ENCODE measurements at regions not wholly inside any gene's neighbourhood (a gene's known extent, or its start where the extent isn't known, plus 50 kb on each side); places are given as distances from the start of the nearest gene placed in this dataset.
A peak's percentile ranks its signal among the peaks of the same experiment; 100 is the strongest.

DNA sequence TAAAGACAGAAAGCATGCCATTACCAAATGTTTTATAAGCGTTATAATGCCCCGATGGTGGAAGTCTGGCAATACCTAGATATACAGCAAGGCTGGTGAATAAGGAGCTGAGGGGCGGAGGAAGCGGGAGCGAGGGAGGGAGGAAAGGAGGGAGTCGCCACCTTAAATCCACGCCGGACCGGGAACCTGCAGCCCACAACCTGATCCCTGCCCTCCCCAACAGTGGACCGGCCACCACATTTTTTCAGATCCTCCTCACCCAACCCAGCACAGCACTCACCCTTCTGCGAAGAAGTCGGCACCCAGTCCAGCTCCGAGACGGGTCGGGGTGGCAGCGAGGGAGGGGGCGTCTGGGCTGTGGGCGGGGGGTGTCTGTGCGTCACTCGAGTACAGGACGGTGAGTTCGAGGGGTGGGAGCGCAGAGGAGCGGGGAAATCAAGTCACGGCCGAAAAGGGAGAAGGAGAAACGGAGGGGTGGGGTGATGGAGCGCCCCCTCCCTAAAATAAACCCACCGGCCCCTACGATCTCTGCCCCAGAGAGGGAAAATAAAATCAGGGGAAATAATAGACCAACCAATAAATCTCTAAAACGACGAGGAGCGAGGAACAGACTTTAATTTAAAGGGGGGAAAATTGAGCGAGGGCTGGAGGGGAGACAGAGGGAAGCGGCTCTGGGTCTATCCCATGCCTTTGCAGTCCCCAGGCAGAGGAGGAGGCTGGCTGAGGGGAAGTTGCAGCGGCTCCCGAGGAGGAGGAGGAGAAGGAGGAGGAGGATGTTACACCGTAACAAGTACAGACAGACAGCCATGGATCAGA, 96.5 kb upstream of the SERTAD2 start:
- TF ChIP-seq, protein P1, sequence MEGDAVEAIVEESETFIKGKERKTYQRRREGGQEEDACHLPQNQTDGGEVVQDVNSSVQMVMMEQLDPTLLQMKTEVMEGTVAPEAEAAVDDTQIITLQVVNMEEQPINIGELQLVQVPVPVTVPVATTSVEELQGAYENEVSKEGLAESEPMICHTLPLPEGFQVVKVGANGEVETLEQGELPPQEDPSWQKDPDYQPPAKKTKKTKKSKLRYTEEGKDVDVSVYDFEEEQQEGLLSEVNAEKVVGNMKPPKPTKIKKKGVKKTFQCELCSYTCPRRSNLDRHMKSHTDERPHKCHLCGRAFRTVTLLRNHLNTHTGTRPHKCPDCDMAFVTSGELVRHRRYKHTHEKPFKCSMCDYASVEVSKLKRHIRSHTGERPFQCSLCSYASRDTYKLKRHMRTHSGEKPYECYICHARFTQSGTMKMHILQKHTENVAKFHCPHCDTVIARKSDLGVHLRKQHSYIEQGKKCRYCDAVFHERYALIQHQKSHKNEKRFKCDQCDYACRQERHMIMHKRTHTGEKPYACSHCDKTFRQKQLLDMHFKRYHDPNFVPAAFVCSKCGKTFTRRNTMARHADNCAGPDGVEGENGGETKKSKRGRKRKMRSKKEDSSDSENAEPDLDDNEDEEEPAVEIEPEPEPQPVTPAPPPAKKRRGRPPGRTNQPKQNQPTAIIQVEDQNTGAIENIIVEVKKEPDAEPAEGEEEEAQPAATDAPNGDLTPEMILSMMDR (IDR thresholded peaks at IDR 0.05; ENCODE audit: low read depth, low read length), result no peak
- H3K4me3 ChIP-seq (replicated peaks in 1 of 2; ENCODE audit: low read depth in 2 of 2, low read length in 2 of 2), result peak overlapping the region; percentile 74 to 81
- DNase-seq (ENCODE audit: low read depth in 2 of 2), result peak; percentile 57 to 58

DNA sequence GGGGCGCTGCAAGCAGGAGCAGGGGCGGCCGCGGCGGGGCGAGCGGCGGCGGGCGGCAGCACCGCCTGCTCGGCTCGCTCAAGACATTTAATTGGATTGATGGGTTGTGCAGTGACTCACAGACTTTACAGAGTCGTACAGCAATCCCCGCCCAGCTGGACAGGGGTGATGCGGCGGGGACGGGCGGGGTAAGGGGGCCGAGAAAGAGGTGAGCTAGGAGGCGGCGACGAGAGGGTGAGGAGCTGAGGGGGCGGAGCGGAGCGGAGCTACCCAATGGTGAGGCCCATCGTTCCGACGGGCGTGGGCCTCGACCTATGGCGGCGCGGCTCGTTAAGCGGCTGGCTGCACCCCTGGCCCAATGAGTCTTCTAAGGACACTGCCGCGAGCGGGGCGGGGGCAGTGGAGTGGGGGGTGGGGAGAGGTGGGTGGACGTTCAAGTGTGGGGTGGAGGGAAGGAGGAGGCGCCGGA, 97.1 kb upstream of the SERTAD2 start:
- TF ChIP-seq, protein P1 (IDR thresholded peaks at IDR 0.05; ENCODE audit: low read depth, low read length), result no peak
- peak overlapping the region; percentile 74 to 81 for H3K4me3 ChIP-seq (replicated peaks in 1 of 2; ENCODE audit: low read depth in 2 of 2, low read length in 2 of 2)
- peak; percentile 100 for DNase-seq (ENCODE audit: low read depth in 2 of 2)

DNA sequence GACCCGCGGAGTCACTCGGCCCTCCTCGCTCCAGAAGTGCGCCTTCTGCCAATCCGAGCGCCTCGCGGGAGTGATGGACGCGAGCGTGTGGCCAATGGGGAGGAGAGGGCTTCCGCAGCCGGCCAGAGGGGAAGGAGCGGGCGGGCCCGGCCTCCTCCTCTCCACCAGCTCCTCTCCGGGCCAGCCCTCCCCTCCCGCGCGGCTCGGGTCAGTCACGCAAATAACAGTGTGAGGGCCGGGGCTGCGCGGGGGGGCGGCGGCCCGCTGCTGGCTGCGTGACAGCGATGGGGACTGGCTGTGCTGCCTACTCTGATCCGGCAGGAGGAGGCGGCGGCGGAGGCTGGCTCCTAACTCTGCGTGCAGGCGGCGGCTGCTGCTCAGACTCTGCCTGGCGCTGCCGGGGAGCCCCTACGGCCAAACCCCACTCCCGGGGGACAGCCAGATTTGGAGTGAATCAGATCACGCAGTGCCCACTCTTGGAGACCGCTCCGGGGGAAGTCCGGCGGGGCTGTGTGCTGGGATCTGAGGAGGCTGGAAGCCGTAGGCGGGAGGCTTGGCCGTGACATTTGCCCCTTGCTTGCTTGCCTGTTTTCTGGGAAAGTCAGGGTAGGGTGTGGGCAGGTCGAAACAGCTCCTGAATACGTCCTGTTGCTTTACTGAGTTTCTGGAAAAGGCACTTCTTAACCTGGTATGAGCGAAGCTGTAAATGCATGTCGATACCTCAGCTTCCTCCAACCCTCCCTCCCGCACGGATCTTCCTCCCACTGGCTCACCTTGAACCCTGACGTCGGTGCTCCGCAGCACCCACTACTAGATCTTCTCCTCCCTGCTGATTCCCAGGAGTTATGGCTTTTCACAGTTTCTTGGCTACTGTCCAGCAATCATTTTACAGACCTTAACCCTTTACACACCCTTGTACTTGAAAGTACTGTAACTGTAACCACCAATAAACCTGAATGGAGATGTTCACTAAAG, 97.9 kb upstream of the SERTAD2 start:
- TF ChIP-seq, protein P1 (IDR thresholded peaks at IDR 0.05; ENCODE audit: low read depth, low read length), result peak; percentile 46
- peak; percentile 61 to 70 for DNase-seq (ENCODE audit: low read depth in 2 of 2)
- H3K4me3 ChIP-seq (replicated peaks in 1 of 2; ENCODE audit: low read depth in 2 of 2, low read length in 2 of 2), result peak overlapping the region; percentile 66 to 70

DNA sequence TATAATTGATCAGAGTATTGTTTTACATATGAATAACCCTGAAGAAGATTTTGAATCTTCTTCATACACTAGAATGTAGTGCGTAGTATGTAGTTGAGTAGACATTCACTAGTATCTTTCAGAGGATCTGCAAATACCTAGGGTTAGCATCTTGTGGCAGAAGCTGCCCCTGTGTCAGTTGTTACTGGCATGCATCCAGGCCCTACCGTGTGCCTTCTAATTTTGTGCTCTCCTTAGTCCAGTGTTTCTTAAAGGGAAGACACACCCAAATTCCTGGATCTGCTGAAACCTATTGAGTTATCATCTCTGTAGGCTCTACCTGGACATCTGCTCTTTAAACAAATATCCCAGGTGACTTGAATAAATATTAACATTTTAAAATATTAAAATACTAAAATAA, 99.7 kb upstream of the SERTAD2 start:
- TF ChIP-seq, protein P1 (IDR thresholded peaks at IDR 0.05; ENCODE audit: low read depth, low read length), result no peak
- no peak overlapping the region for H3K4me3 ChIP-seq (replicated peaks in 1 of 2; ENCODE audit: low read depth in 2 of 2, low read length in 2 of 2)
- DNase-seq (ENCODE audit: low read depth in 2 of 2), result no peak

DNA sequence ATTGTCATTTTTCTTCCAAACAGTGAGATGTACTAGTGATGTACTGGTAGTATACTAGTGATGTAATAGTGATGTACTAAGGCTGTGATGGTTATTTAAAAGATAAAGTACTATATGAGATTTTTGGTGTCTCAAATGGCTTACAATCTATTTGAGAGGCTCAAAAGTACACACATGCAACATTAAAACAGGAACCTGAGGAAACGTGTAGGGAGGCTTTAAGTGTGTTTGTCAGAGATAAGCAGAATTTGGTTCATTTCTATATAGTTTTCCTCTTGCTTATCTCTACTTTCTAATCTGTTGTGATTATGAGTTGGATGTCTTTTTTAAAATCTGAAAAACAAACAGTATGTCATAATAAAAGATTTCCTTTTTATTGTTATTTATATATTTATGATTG, 100.9 kb upstream of the SERTAD2 start:
- H3K4me3 ChIP-seq (replicated peaks in 1 of 2; ENCODE audit: low read depth in 2 of 2, low read length in 2 of 2), result no peak overlapping the region
- TF ChIP-seq, protein P1 (IDR thresholded peaks at IDR 0.05; ENCODE audit: low read depth, low read length), result no peak
- no peak for DNase-seq (ENCODE audit: low read depth in 2 of 2)

DNA sequence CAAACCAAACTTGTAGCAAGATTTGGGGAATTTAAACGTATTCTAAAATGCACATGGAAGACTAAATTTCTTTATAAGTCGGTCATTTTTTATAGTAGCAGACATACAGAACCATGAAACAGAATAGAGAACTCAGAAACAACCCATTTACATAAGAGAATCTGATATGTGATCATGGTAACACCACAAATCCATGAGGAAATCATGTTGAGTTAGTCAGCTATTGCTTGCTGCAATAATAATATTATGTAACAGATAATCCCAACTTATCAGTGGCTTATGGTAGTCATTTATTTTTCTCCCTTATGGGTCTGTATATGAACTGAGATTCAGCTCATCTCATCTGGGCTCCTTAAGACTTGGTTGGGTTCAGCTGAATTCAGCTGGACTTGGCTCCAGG, 103.4 kb upstream of the SERTAD2 start:
- TF ChIP-seq, protein P1 (IDR thresholded peaks at IDR 0.05; ENCODE audit: low read depth, low read length), result no peak
- no peak overlapping the region for H3K4me3 ChIP-seq (replicated peaks in 1 of 2; ENCODE audit: low read depth in 2 of 2, low read length in 2 of 2)
- no peak for DNase-seq (ENCODE audit: low read depth in 2 of 2)

Data from cardiac fibroblast (primary cell).